ENCODE measurements at regions not wholly inside any gene's neighbourhood (a gene's known extent, or its start where the extent isn't known, plus 50 kb on each side); places are given as distances from the start of the nearest gene placed in this dataset.

- POLR2A ChIA-PET = no interaction called here
- CTCF ChIA-PET = no interaction called here
- Histone ChIP-seq H4K20me1 (replicated peaks; ENCODE audit: control insufficient read depth, extremely low read depth, insufficient read depth, low read length) (no peaks in the 10 kb centered on the region), H3K9ac (replicated peaks; ENCODE audit: extremely low read depth, insufficient read depth, low read length) (no peak overlapping the region), H3K79me2 (ENCODE audit: control insufficient read depth, insufficient read depth, low read length) (no peaks in the 10 kb centered on the region), H3K9me1 (replicated peaks; ENCODE audit: control insufficient read depth, extremely low read depth, insufficient read depth, low read length) (no peaks in the 10 kb centered on the region), H3K4me2 (ENCODE audit: insufficient read depth, low read length) (no peak overlapping the region), H3K36me3 (ENCODE audit: control insufficient read depth in 2 of 2, extremely low read depth in 1 of 2, insufficient read depth in 2 of 2, low read length in 2 of 2) (no peaks in the 10 kb centered on the region), H3K27me3 (ENCODE audit: control insufficient read depth in 2 of 2, insufficient read depth in 2 of 2, low read length in 2 of 2) (no peaks in the 10 kb centered on the region), H3K9me3 (replicated peaks; ENCODE audit: control insufficient read depth, insufficient read depth, low read length) (no peaks in the 10 kb centered on the region), H3K27ac (ENCODE audit: insufficient read depth, low read depth, low read length) (no peak overlapping the region), H3K4me3 (replicated peaks in 1 of 3; ENCODE audit: insufficient read depth in 1 of 3, low read depth in 1 of 3, low read length in 3 of 3) (no peak overlapping the region), H3K4me1 (ENCODE audit: control insufficient read depth, extremely low read depth, insufficient read depth, low read length) (no peaks in the 10 kb centered on the region), H2AFZ (ENCODE audit: low read depth, low read length) (no peak overlapping the region)
- intact Hi-C loops (cut with micrococcal nuclease) = no loop called here
- FAIRE-seq (no peak), DNase-seq (ENCODE audit: low read depth, low spot score) (no peak)
- BruUV-seq (replicated peaks) = no TSS peak
- TF ChIP-seq CTCF (IDR thresholded peaks at IDR 0.05; ENCODE audit: extremely low read depth in 1 of 2, insufficient read depth in 1 of 2, low read depth in 1 of 2, low read length in 2 of 2) (no peak), FOS (IDR thresholded peaks at IDR 0.05; ENCODE audit: borderline replicate concordance, insufficient read depth, low read length) (no peak), JUN (IDR thresholded peaks at IDR 0.05; ENCODE audit: borderline replicate concordance, insufficient read depth, insufficient read length, low read depth) (no peak), EZH2 (IDR thresholded peaks at IDR 0.05; ENCODE audit: borderline replicate concordance, low read depth, low read length, severe bottlenecking) (no peak), GATA2 (IDR thresholded peaks at IDR 0.05; ENCODE audit: insufficient read depth, insufficient read length, low read depth, low read length) (no peak), MAX (IDR thresholded peaks at IDR 0.05; ENCODE audit: insufficient read depth, insufficient read length) (no peak), POLR2A (IDR thresholded peaks at IDR 0.05; ENCODE audit: low read depth, low read length) (no peak), POLR2AphosphoS5 (IDR thresholded peaks at IDR 0.05; ENCODE audit: insufficient read depth, low read depth, low read length) (no peak), MYC (IDR thresholded peaks at IDR 0.05; ENCODE audit: low read depth, low read length) (no peak)
- dilution Hi-C loops (cut with MboI; ENCODE audit: extremely low pct_ligation_motif_present, low sequenced_read_pairs) = no loop called here
Observed at GRCh38 chr10:46230615-46231014, 56.2 kb upstream of the ANTXRL start.

Data from endothelial cell of umbilical vein (primary cell).